ENCODE measurements at regions not wholly inside any gene's neighbourhood (a gene's known extent, or its start where the extent isn't known, plus 50 kb on each side); places are given as distances from the start of the nearest gene placed in this dataset.

DNA sequence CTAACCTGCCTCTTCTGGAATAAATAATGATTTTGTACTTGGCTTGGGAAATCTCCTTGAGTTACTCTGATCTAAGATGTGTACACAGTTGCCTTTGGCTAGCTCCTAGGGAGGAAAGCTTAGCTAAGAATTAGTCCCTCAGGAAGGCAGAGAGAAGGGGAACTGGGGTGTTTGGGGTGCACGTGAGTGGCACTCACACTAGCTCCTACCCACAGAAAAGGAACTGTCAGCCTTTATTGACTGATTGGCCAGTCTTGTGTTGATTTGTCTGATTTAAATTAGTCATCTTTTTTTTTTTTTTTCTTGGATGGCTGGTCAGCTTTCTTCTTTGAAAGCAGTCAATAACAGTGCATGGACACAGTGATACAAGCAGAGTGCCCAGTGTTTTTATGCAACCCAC is 107.7 kb downstream of the DMRT2 start:
- H3K9ac ChIP-seq (ENCODE audit: insufficient read depth, low read length) = no peak overlapping the region
- DNase-seq (ENCODE audit: low read depth in 2 of 2) = no peak

DNA sequence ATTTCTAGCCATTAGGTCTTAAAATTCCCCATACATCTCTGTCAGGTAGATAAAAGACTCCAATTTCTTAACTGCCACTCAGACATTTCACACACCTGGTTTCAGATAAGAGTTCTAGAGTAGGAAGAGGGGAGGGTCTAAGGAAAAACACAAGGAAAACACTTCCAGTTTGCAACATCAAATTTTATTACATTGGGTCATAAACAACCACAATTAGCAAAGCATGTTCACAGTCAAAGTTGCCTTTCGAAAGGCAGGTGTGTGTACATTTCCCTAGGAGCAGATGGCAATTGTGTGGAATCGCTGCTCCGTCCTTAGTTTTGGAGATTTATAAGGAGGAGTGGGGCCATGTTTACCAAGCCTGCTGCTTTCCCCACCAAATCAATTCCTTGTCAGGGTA is 120.8 kb downstream of the DMRT2 start:
- Histone ChIP-seq H3K9ac (ENCODE audit: insufficient read depth, low read length) (no peak overlapping the region), H3K4me3 (replicated peaks in 1 of 4; ENCODE audit: control extremely low read depth in 1 of 4, insufficient read depth in 1 of 4, low read depth in 3 of 4, low read length in 4 of 4) (no peak overlapping the region), H4K20me1 (ENCODE audit: control insufficient read depth, extremely low read depth, insufficient read depth, low read length) (no peaks in the 10 kb centered on the region), H2AFZ (ENCODE audit: low read length) (no peak overlapping the region), H3K79me2 (ENCODE audit: control insufficient read depth, insufficient read depth, low read length) (no peaks in the 10 kb centered on the region), H3K27me3 (ENCODE audit: control insufficient read depth, insufficient read depth, low read length) (no peaks in the 10 kb centered on the region), H3K36me3 (ENCODE audit: control insufficient read depth, insufficient read depth, low read length) (no peaks in the 10 kb centered on the region), H3K9me3 (ENCODE audit: control insufficient read depth, insufficient read depth, low read depth, low read length) (no peaks in the 10 kb centered on the region), H3K27ac (ENCODE audit: insufficient read depth, low read length) (no peak overlapping the region), H3K4me1 (ENCODE audit: control insufficient read depth, extremely low read depth, insufficient read depth, low read length) (no peaks in the 10 kb centered on the region), H3K4me2 (ENCODE audit: extremely low read depth, insufficient read depth, low read length) (no peak overlapping the region)
- DNase-seq (ENCODE audit: low read depth in 2 of 2) = no peak
- TF ChIP-seq EZH2 (IDR thresholded peaks at IDR 0.05; ENCODE audit: low read length, missing control alignments) = no peak
- TF ChIP-seq, protein P1, sequence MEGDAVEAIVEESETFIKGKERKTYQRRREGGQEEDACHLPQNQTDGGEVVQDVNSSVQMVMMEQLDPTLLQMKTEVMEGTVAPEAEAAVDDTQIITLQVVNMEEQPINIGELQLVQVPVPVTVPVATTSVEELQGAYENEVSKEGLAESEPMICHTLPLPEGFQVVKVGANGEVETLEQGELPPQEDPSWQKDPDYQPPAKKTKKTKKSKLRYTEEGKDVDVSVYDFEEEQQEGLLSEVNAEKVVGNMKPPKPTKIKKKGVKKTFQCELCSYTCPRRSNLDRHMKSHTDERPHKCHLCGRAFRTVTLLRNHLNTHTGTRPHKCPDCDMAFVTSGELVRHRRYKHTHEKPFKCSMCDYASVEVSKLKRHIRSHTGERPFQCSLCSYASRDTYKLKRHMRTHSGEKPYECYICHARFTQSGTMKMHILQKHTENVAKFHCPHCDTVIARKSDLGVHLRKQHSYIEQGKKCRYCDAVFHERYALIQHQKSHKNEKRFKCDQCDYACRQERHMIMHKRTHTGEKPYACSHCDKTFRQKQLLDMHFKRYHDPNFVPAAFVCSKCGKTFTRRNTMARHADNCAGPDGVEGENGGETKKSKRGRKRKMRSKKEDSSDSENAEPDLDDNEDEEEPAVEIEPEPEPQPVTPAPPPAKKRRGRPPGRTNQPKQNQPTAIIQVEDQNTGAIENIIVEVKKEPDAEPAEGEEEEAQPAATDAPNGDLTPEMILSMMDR (conservative IDR thresholded peaks at IDR 0.05 in 1 of 2, IDR thresholded peaks at IDR 0.05 in 1 of 2; ENCODE audit: low read depth in 1 of 2, low read length in 2 of 2) = no peak

More for the DNA sequence above, 107.7 kb downstream of the DMRT2 start:
- no peaks in the 10 kb centered on the region for H4K20me1 ChIP-seq (ENCODE audit: control insufficient read depth, extremely low read depth, insufficient read depth, low read length)
- no peak overlapping the region for H2AFZ ChIP-seq (ENCODE audit: low read length)
- H3K36me3 ChIP-seq (ENCODE audit: control insufficient read depth, insufficient read depth, low read length) = no peaks in the 10 kb centered on the region
- no peaks in the 10 kb centered on the region for H3K4me1 ChIP-seq (ENCODE audit: control insufficient read depth, extremely low read depth, insufficient read depth, low read length)
- no peak for TF ChIP-seq EZH2 (IDR thresholded peaks at IDR 0.05; ENCODE audit: low read length, missing control alignments)
- TF ChIP-seq, protein P1 (conservative IDR thresholded peaks at IDR 0.05 in 1 of 2, IDR thresholded peaks at IDR 0.05 in 1 of 2; ENCODE audit: low read depth in 1 of 2, low read length in 2 of 2) = no peak
- H3K9me3 ChIP-seq (ENCODE audit: control insufficient read depth, insufficient read depth, low read depth, low read length) = no peaks in the 10 kb centered on the region
- no peak overlapping the region for H3K27ac ChIP-seq (ENCODE audit: insufficient read depth, low read length)
- H3K4me3 ChIP-seq (replicated peaks in 1 of 4; ENCODE audit: control extremely low read depth in 1 of 4, insufficient read depth in 1 of 4, low read depth in 3 of 4, low read length in 4 of 4) = no peak overlapping the region
- no peak overlapping the region for H3K4me2 ChIP-seq (ENCODE audit: extremely low read depth, insufficient read depth, low read length)
- H3K79me2 ChIP-seq (ENCODE audit: control insufficient read depth, insufficient read depth, low read length) = no peaks in the 10 kb centered on the region
- H3K27me3 ChIP-seq (ENCODE audit: control insufficient read depth, insufficient read depth, low read length) = no peaks in the 10 kb centered on the region

DNA sequence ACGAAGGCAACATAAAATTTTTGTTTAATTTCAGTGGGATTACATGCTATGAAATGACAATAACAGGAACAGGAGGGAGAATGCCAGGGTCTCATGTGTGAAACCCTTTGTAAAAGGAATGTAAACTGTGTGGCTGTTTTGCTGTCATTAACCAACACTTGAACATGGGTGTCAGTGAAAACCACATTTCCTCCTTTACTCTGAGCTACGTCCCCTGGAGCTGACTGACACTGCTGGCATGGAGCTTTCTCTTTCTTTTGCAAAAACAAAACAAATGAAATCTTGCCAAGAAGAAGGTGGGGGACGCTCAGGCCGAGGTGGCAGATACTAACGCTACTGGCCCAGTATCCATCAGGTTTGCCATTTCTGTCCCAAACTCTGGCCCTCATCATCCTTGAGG is 121.4 kb downstream of the DMRT2 start:
- Histone ChIP-seq H3K27me3 (ENCODE audit: control insufficient read depth, insufficient read depth, low read length) (no peaks in the 10 kb centered on the region), H3K4me1 (ENCODE audit: control insufficient read depth, extremely low read depth, insufficient read depth, low read length) (no peaks in the 10 kb centered on the region), H3K9me3 (ENCODE audit: control insufficient read depth, insufficient read depth, low read depth, low read length) (no peaks in the 10 kb centered on the region), H3K36me3 (ENCODE audit: control insufficient read depth, insufficient read depth, low read length) (no peaks in the 10 kb centered on the region), H4K20me1 (ENCODE audit: control insufficient read depth, extremely low read depth, insufficient read depth, low read length) (no peaks in the 10 kb centered on the region), H3K4me2 (ENCODE audit: extremely low read depth, insufficient read depth, low read length) (no peak overlapping the region), H3K9ac (ENCODE audit: insufficient read depth, low read length) (no peak overlapping the region), H3K27ac (ENCODE audit: insufficient read depth, low read length) (no peak overlapping the region), H3K79me2 (ENCODE audit: control insufficient read depth, insufficient read depth, low read length) (no peaks in the 10 kb centered on the region), H3K4me3 (replicated peaks in 1 of 4; ENCODE audit: control extremely low read depth in 1 of 4, insufficient read depth in 1 of 4, low read depth in 3 of 4, low read length in 4 of 4) (no peak overlapping the region), H2AFZ (ENCODE audit: low read length) (no peak overlapping the region)
- TF ChIP-seq, protein P1 (conservative IDR thresholded peaks at IDR 0.05 in 1 of 2, IDR thresholded peaks at IDR 0.05 in 1 of 2; ENCODE audit: low read depth in 1 of 2, low read length in 2 of 2) = no peak
- no peak for TF ChIP-seq EZH2 (IDR thresholded peaks at IDR 0.05; ENCODE audit: low read length, missing control alignments)
- DNase-seq (ENCODE audit: low read depth in 2 of 2) = no peak

All from fibroblast of lung (primary cell).